K562 (cell line): ENCODE measurements at regions not wholly inside any gene's neighbourhood (a gene's known extent, or its start where the extent isn't known, plus 50 kb on each side); places are given as distances from the start of the nearest gene placed in this dataset.

Source experiments
- ATAC-seq: fragments of 200-7000 bp; cut with Tn5 transposase; 3 replicates; pipeline ENCODE4 v1.9.1; 2020; ENCODE audit warnings: moderate library complexity
- BruUV-seq: library from RNA; stranded (reverse); fragments of 400-500 nt; replicated peaks from 2 replicates; lab custom pipeline; 2021; lab: Mats Ljungman, UMichigan
- CTCF ChIA-PET: fragments of 300-600 bp; formaldehyde crosslinking; extraction: SDS; loops from one replicate; lab custom pipeline; 2021; ENCODE audit warnings: low intra/inter-chr PET ratio; lab: Yijun Ruan, JAX
- POLR2A ChIA-PET: fragments of 300-600, 350-650 bp; sonication (Branson Sonifier 250); formaldehyde crosslinking; extraction: SDS; loops from one replicate; lab custom pipeline; 2021; ENCODE audit warnings: antibody characterized with exemption, inconsistent platforms; lab: Yijun Ruan, JAX
- DNase-seq, 4 experiments: peaks; one replicate each; pipeline versions ENCODE4 v3.0.0 to v3.0.0-alpha.2; 2011 to 2018; ENCODE audit warnings: low spot score in 3 of 4, mixed read lengths in 3 of 4; ENCODE audit errors: extremely low read depth in 1 of 4
- FAIRE-seq: peaks from 2 replicates; lab custom pipeline; 2011; peaks lifted over from hg19 to GRCh38; lab: Jason Lieb, UNC
- H2AFZ ChIP-seq: 2 replicates; pipeline ENCODE4 v1.6.0; 2011; ENCODE audit warnings: low read depth, low read length, control low read depth, inconsistent platforms
- H3K27ac ChIP-seq: fragments of 200-600 bp; 3 replicates; pipeline ENCODE4 v1.8.0; 2011; ENCODE audit warnings: low read depth, mild to moderate bottlenecking, control low read depth, inconsistent platforms, low read length, moderate library complexity, mixed read lengths; ENCODE audit errors: extremely low read depth
- H3K27me3 ChIP-seq, 2 experiments: fragments of 300-600 bp in 1 of 2; 2 replicates in 1 of 2; 3 replicates in 1 of 2; pipeline versions ENCODE4 v1.6.0 to v1.8.0; 2011; ENCODE audit warnings: inconsistent platforms in 2 of 2, low read length in 2 of 2, mild to moderate bottlenecking in 1 of 2, mixed read lengths in 1 of 2, moderate library complexity in 1 of 2; ENCODE audit not compliant: control insufficient read depth in 2 of 2, insufficient read depth in 2 of 2
- H3K36me3 ChIP-seq: fragments of 300-600 bp; 3 replicates; pipeline ENCODE4 v1.8.0; 2011; ENCODE audit warnings: mild to moderate bottlenecking, low read length, inconsistent platforms; ENCODE audit not compliant: control insufficient read depth, insufficient read depth
- H3K4me1 ChIP-seq, 2 experiments: fragments of 200-600 bp in 1 of 2; replicated peaks in 1 of 2; 2 replicates in 1 of 2; 3 replicates in 1 of 2; pipeline versions ENCODE4 v1.5.1 to v1.8.0; 2011; ENCODE audit warnings: inconsistent platforms in 2 of 2, low read length in 2 of 2, mild to moderate bottlenecking in 1 of 2, mixed read lengths in 1 of 2, moderate library complexity in 1 of 2; ENCODE audit not compliant: control insufficient read depth in 2 of 2, insufficient read depth in 2 of 2
- H3K4me2 ChIP-seq: 2 replicates; pipeline ENCODE4 v1.6.1; 2011; ENCODE audit warnings: low read length, control low read depth, inconsistent platforms, mixed read lengths; ENCODE audit not compliant: insufficient read depth
- H3K4me3 ChIP-seq: fragments of 200-600 bp; sonication (generic), shearing (Covaris generic); 2 replicates; pipeline ENCODE4 v1.5.1; 2016; ENCODE audit warnings: control low read depth, inconsistent platforms
- H3K79me2 ChIP-seq: fragments of 200-600 bp; 3 replicates; pipeline ENCODE4 v1.8.0; 2011; ENCODE audit warnings: low read length, inconsistent platforms; ENCODE audit not compliant: control insufficient read depth, insufficient read depth
- H3K9ac ChIP-seq, 2 experiments: 2 replicates each; pipeline versions ENCODE4 v1.6.0 to v1.6.1; 2011; ENCODE audit warnings: low read depth in 2 of 2, low read length in 2 of 2, control low read depth in 1 of 2, inconsistent platforms in 1 of 2, mild to moderate bottlenecking in 1 of 2, mixed read lengths in 1 of 2; ENCODE audit not compliant: insufficient read depth in 1 of 2
- H3K9me1 ChIP-seq: one replicate; pipeline ENCODE4 v1.6.0; 2011; ENCODE audit warnings: inconsistent platforms, mild to moderate bottlenecking, low read length, moderate library complexity; ENCODE audit not compliant: control insufficient read depth, insufficient read depth
- H3K9me3 ChIP-seq: replicated peaks from 2 replicates; pipeline ENCODE4 v1.5.1; 2011; ENCODE audit warnings: low read depth, low read length, inconsistent platforms; ENCODE audit not compliant: control insufficient read depth, insufficient read depth
- H4K20me1 ChIP-seq: replicated peaks from 2 replicates; pipeline ENCODE4 v1.6.1; 2011; ENCODE audit warnings: low read length, inconsistent platforms, mixed read lengths; ENCODE audit not compliant: control insufficient read depth, insufficient read depth
- CBX3 ChIP-seq, 2 experiments: IDR thresholded peaks; 1 replicate in 1 of 2; 2 replicates in 1 of 2; pipeline ENCODE4 v1.6.1; 2012; ENCODE audit warnings: inconsistent platforms in 2 of 2, low read length in 2 of 2, borderline replicate concordance in 1 of 2, control low read depth in 1 of 2
- DNMT1 ChIP-seq: fragments of 450-650 bp; IDR thresholded peaks from 2 replicates; pipeline ENCODE4 v1.6.1; 2016; ENCODE audit warnings: antibody characterized with exemption, mild to moderate bottlenecking
- HMG20B ChIP-seq: fragments of 250-450 bp; sonication (Bioruptor Pico); IDR thresholded peaks from 2 replicates; pipeline ENCODE4 v1.5.0; 2021; ENCODE audit warnings: mild to moderate bottlenecking
- KLF10 ChIP-seq: fragments of 250-450 bp; sonication (Bioruptor Pico); IDR thresholded peaks from 2 replicates; pipeline ENCODE4 v1.6.1; 2021; ENCODE audit warnings: matching md5 sums
- MBD2 ChIP-seq: sonication (generic); IDR thresholded peaks from 2 replicates; pipeline ENCODE4 v1.6.1; 2016; ENCODE audit warnings: low read depth, borderline replicate concordance
- NFIC ChIP-seq: fragments of 450-650 bp; IDR thresholded peaks from 2 replicates; pipeline ENCODE4 v1.6.1; 2017; ENCODE audit warnings: mild to moderate bottlenecking, inconsistent platforms
- RBM22 ChIP-seq: fragments of 200-400 bp; formaldehyde crosslinking; IDR thresholded peaks from 2 replicates; pipeline ENCODE4 v1.6.1; 2018; ENCODE audit warnings: low read length, low read depth; ENCODE audit not compliant: poor library complexity, severe bottlenecking
- SAFB2 ChIP-seq: fragments of 200-400 bp; formaldehyde crosslinking; IDR thresholded peaks from 2 replicates; pipeline ENCODE4 v1.6.1; 2018; ENCODE audit warnings: borderline replicate concordance, low read length, low read depth, moderate library complexity; ENCODE audit not compliant: severe bottlenecking
- ZNF133 ChIP-seq: fragments of 250-450 bp; sonication (Bioruptor Pico); IDR thresholded peaks from 2 replicates; pipeline ENCODE4 v1.4.0; 2020; ENCODE audit warnings: mild to moderate bottlenecking
- ZNF232 ChIP-seq: sonication (generic); formaldehyde crosslinking; IDR thresholded peaks from 2 replicates; pipeline ENCODE4 v1.8.0; 2022; ENCODE audit warnings: mild to moderate bottlenecking, missing genetic modification reagents
- ZNF24 ChIP-seq: fragments of 450-650 bp; IDR thresholded peaks from 2 replicates; pipeline ENCODE4 v1.6.1; 2016
- ZNF583 ChIP-seq: fragments of 250-450 bp; sonication (Bioruptor Pico); IDR thresholded peaks from 2 replicates; pipeline ENCODE4 v1.4.0; 2020
- ZNF644 ChIP-seq: fragments of 200-800 bp; sonication (Bioruptor generic); IDR thresholded peaks from 2 replicates; pipeline ENCODE4 v1.6.1; 2016; ENCODE audit warnings: low read depth, missing genetic modification characterization, missing compliant biosample characterization
- WGBS: fragments of 100-300 bp; shearing (Covaris generic); methylation state at CpG from one replicate; pipeline ENCODE4 v1.1.6; 2016; ENCODE audit warnings: low coverage, mixed read lengths; ENCODE audit not compliant: insufficient coverage; ENCODE audit errors: missing lambda C conversion rate; 5-methylcytosine and 5-hydroxymethylcytosine counted together
- in situ Hi-C: fragments of 300-500 bp; cut with MboI; formaldehyde crosslinking; loops from 4 replicates; pipeline ENCODE4 v1.15.0; 2018; ENCODE audit warnings: inconsistent platforms, mixed read lengths
- intact Hi-C: fragments of 100-400 bp; cut with micrococcal nuclease; formaldehyde crosslinking; loops from 2 replicates; pipeline ENCODE4 v1.14.2; 2022
- TF ChIP-seq, protein P1 (sequence below), 2 experiments: fragments of 450-650 bp in 1 of 2; sonication (generic) in 1 of 2; formaldehyde crosslinking in 1 of 2; IDR thresholded peaks in 1 of 2; conservative IDR thresholded peaks in 1 of 2; 2 replicates each; pipeline versions ENCODE4 v1.6.1 to v1.8.1; 2016 to 2023; ENCODE audit warnings: mild to moderate bottlenecking in 2 of 2, moderate library complexity in 2 of 2, inconsistent platforms in 1 of 2, missing genetic modification reagents in 1 of 2

GRCh38 chr20:7828437-7828836, 111.8 kb downstream of the HAO1 start (continued):
- TF ChIP-seq RBM22 = no peak
- TF ChIP-seq ZNF583 (CRISPR knock-in tag) = no peak
- TF ChIP-seq ZNF644 (tag) = no peak
- no peak for TF ChIP-seq NFIC
- TF ChIP-seq ZNF232 (CRISPR knock-in tag) = no peak
- TF ChIP-seq DNMT1 = no peak
- no peak for TF ChIP-seq HMG20B (CRISPR knock-in tag)

- intact Hi-C loops = no loop called here
- in situ Hi-C loops = no loop called here
- no peaks in the 10 kb centered on the region for H3K79me2 ChIP-seq
- H3K4me3 ChIP-seq = no peak overlapping the region
- H3K36me3 ChIP-seq = no peaks in the 10 kb centered on the region
- no peak overlapping the region for H3K27ac ChIP-seq
- 0% methylated on average over 4 of the region's 4 CpGs for WGBS
- TF ChIP-seq ZNF24 (no peak), ZNF133 (CRISPR knock-in tag) (no peak), CBX3 (IDR thresholded peaks at IDR 0.05; ENCODE audit: borderline replicate concordance in 1 of 2, low read length in 2 of 2) (no peak), KLF10 (CRISPR knock-in tag) (no peak), MBD2 (no peak), SAFB2 (no peak)
- TF ChIP-seq, protein P1, sequence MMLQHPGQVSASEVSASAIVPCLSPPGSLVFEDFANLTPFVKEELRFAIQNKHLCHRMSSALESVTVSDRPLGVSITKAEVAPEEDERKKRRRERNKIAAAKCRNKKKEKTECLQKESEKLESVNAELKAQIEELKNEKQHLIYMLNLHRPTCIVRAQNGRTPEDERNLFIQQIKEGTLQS (IDR thresholded peaks at IDR 0.05) = 0 out of 2 replicates have a peak, but pooled peaks have one; percentile 7
- TF ChIP-seq, protein P1 (CRISPR knock-in tag; conservative IDR thresholded peaks at IDR 0.05) = no peak
- ChIA-PET CTCF (no interaction called here), POLR2A (no interaction called here)
- BruUV-seq = no TSS peak
- no peak for ATAC-seq
- no peaks in the 10 kb centered on the region for H3K4me1 ChIP-seq
- FAIRE-seq = no peak
- H2AFZ ChIP-seq = no peak overlapping the region
- H3K9me1 ChIP-seq = no peaks in the 10 kb centered on the region
- no peak for DNase-seq
- no peaks in the 10 kb centered on the region for H4K20me1 ChIP-seq
- no peak overlapping the region for H3K4me2 ChIP-seq
- no peaks in the 10 kb centered on the region for H3K9me3 ChIP-seq
- no peak overlapping the region for H3K9ac ChIP-seq
- no peaks in the 10 kb centered on the region for H3K27me3 ChIP-seq
Observed at GRCh38 chr20:7829031-7829430, 111.2 kb downstream of the HAO1 start.
